ENCODE measurements at regions not wholly inside any gene's neighbourhood (a gene's known extent, or its start where the extent isn't known, plus 50 kb on each side); places are given as distances from the start of the nearest gene placed in this dataset.

DNA sequence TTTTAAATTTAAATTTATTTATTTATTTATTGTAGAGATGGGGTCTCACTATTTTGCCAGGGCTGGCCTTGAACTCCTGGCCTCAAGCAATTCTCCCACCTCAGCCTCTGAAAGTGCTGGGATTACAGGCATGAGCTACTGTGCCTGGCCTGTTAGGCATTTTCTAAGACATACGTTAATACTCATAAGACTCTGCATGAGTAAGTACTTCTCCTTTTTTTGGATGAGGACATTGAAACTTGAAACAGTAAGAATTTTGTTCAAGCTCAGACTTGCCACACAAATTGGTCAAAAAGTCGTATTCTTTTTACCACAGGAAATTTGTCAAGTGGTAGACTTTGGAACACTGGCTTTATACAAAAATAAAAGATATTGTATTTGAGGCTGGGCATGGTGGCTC lies 187.4 kb upstream of the RASSF8 start:
- TF ChIP-seq SIN3A (IDR thresholded peaks at IDR 0.05; ENCODE audit: borderline replicate concordance, insufficient read depth, low read length), result no peak
- no peak for TF ChIP-seq POLR2AphosphoS5 (IDR thresholded peaks at IDR 0.05; ENCODE audit: low read depth, low read length)
- no peak for TF ChIP-seq TAF1 (IDR thresholded peaks at IDR 0.05; ENCODE audit: borderline replicate concordance, insufficient read depth, low read length)

DNA sequence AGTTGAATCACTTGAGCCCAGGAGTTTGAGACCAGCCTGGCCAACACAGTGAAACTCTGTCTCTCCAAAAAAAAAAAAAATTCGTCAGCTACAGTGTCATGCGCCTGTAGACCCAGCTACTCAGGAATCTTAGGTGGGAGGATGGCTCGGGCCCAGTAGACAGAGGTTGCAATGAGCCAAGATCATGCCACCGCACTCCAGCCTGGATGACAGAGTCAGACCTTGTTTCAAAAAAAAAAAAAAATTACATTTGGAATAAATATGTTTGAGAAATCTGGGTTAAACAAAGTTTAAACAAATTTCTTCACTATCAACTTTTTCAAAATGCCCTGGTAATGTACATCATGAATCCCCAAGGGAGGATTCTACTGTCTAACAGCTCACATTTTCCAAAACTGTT lies 187.0 kb upstream of the RASSF8 start:
- TF ChIP-seq, protein P1, sequence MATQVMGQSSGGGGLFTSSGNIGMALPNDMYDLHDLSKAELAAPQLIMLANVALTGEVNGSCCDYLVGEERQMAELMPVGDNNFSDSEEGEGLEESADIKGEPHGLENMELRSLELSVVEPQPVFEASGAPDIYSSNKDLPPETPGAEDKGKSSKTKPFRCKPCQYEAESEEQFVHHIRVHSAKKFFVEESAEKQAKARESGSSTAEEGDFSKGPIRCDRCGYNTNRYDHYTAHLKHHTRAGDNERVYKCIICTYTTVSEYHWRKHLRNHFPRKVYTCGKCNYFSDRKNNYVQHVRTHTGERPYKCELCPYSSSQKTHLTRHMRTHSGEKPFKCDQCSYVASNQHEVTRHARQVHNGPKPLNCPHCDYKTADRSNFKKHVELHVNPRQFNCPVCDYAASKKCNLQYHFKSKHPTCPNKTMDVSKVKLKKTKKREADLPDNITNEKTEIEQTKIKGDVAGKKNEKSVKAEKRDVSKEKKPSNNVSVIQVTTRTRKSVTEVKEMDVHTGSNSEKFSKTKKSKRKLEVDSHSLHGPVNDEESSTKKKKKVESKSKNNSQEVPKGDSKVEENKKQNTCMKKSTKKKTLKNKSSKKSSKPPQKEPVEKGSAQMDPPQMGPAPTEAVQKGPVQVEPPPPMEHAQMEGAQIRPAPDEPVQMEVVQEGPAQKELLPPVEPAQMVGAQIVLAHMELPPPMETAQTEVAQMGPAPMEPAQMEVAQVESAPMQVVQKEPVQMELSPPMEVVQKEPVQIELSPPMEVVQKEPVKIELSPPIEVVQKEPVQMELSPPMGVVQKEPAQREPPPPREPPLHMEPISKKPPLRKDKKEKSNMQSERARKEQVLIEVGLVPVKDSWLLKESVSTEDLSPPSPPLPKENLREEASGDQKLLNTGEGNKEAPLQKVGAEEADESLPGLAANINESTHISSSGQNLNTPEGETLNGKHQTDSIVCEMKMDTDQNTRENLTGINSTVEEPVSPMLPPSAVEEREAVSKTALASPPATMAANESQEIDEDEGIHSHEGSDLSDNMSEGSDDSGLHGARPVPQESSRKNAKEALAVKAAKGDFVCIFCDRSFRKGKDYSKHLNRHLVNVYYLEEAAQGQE (IDR thresholded peaks at IDR 0.05; ENCODE audit: insufficient read depth in 1 of 2, low read depth in 2 of 2, low read length in 2 of 2), result no peak
- TF ChIP-seq POLR2AphosphoS5 (IDR thresholded peaks at IDR 0.05; ENCODE audit: low read depth, low read length) (no peak), FOXP2 (optimal IDR thresholded peaks at IDR 0.05; ENCODE audit: borderline replicate concordance, extremely low read depth, extremely low read length, insufficient read depth) (no peak), TAF1 (IDR thresholded peaks at IDR 0.05; ENCODE audit: borderline replicate concordance, insufficient read depth, low read length) (no peak), SIN3A (IDR thresholded peaks at IDR 0.05; ENCODE audit: borderline replicate concordance, insufficient read depth, low read length) (no peak)

GRCh38 chr12:25775968-25776367 lies 182.5 kb upstream of the RASSF8 start:
- no peak for TF ChIP-seq SIN3A (IDR thresholded peaks at IDR 0.05; ENCODE audit: borderline replicate concordance, insufficient read depth, low read length)
- TF ChIP-seq, protein P1 (IDR thresholded peaks at IDR 0.05; ENCODE audit: insufficient read depth in 1 of 2, low read depth in 2 of 2, low read length in 2 of 2), result no peak
- no peak for TF ChIP-seq POLR2AphosphoS5 (IDR thresholded peaks at IDR 0.05; ENCODE audit: low read depth, low read length)
- TF ChIP-seq FOXP2 (optimal IDR thresholded peaks at IDR 0.05; ENCODE audit: borderline replicate concordance, extremely low read depth, extremely low read length, insufficient read depth), result no peak
- TF ChIP-seq TAF1 (IDR thresholded peaks at IDR 0.05; ENCODE audit: borderline replicate concordance, insufficient read depth, low read length), result no peak

- TF ChIP-seq FOXP2 (optimal IDR thresholded peaks at IDR 0.05; ENCODE audit: borderline replicate concordance, extremely low read depth, extremely low read length, insufficient read depth) (no peak), TAF1 (IDR thresholded peaks at IDR 0.05; ENCODE audit: borderline replicate concordance, insufficient read depth, low read length) (no peak), POLR2AphosphoS5 (IDR thresholded peaks at IDR 0.05; ENCODE audit: low read depth, low read length) (no peak), SIN3A (IDR thresholded peaks at IDR 0.05; ENCODE audit: borderline replicate concordance, insufficient read depth, low read length) (no peak)
- TF ChIP-seq, protein P1 (IDR thresholded peaks at IDR 0.05; ENCODE audit: insufficient read depth in 1 of 2, low read depth in 2 of 2, low read length in 2 of 2), result no peak
Observed at GRCh38 chr12:25780771-25781170, 177.7 kb upstream of the RASSF8 start.

GRCh38 chr12:25781232-25781631 lies 177.2 kb upstream of the RASSF8 start:
- TF ChIP-seq FOXP2 (optimal IDR thresholded peaks at IDR 0.05; ENCODE audit: borderline replicate concordance, extremely low read depth, extremely low read length, insufficient read depth) (no peak), POLR2AphosphoS5 (IDR thresholded peaks at IDR 0.05; ENCODE audit: low read depth, low read length) (no peak), TAF1 (IDR thresholded peaks at IDR 0.05; ENCODE audit: borderline replicate concordance, insufficient read depth, low read length) (no peak), SIN3A (IDR thresholded peaks at IDR 0.05; ENCODE audit: borderline replicate concordance, insufficient read depth, low read length) (no peak)
- TF ChIP-seq, protein P1 (IDR thresholded peaks at IDR 0.05; ENCODE audit: insufficient read depth in 1 of 2, low read depth in 2 of 2, low read length in 2 of 2), result no peak
